ENCODE measurements at regions not wholly inside any gene's neighbourhood (a gene's known extent, or its start where the extent isn't known, plus 50 kb on each side); places are given as distances from the start of the nearest gene placed in this dataset.

GRCh38 chr10:78427497-78428031 is 393.9 kb downstream of the RPS24 start:
- Histone ChIP-seq H3K9me3 (peaks cover 0 to 23% (median 9%) of the 10 kb centered on the region in 4 donors), H3K36me3 (no peaks in the 10 kb centered on the region), H3K4me1 (peaks cover 0 to 3% (median 0%) of the 10 kb centered on the region in 4 donors), H3K27ac (no peak overlapping the region), H3K4me3 (no peak overlapping the region), H3K27me3 (no peaks in the 10 kb centered on the region)
- DNase-seq (ENCODE audit: low spot score in 2 of 2), result no peak
- 87 to 89% methylated on average over 2 of the region's 2 CpGs for WGBS, 2 donors
- TF ChIP-seq POLR2A (IDR thresholded peaks at IDR 0.05) (no peak), CTCF (IDR thresholded peaks at IDR 0.05) (no peak), EP300 (IDR thresholded peaks at IDR 0.05) (no peak)

GRCh38 chr10:78428579-78428978 is 394.9 kb downstream of the RPS24 start:
- Histone ChIP-seq H3K9me3 (peaks cover 0 to 23% (median 9%) of the 10 kb centered on the region in 4 donors), H3K4me3 (no peak overlapping the region), H3K4me1 (peaks cover 0 to 13% (median 0%) of the 10 kb centered on the region in 4 donors), H3K36me3 (no peaks in the 10 kb centered on the region), H3K27me3 (no peaks in the 10 kb centered on the region), H3K27ac (no peak overlapping the region)
- no peak for TF ChIP-seq CTCF (IDR thresholded peaks at IDR 0.05)
- no peak for TF ChIP-seq EP300 (IDR thresholded peaks at IDR 0.05)
- no peak for TF ChIP-seq POLR2A (IDR thresholded peaks at IDR 0.05)
- no peak for DNase-seq (ENCODE audit: low spot score in 2 of 2)
- WGBS, 2 donors, result 94 to 95% methylated on average over 2 of the region's 2 CpGs

GRCh38 chr10:78429984-78430383 is 396.3 kb downstream of the RPS24 start:
- Histone ChIP-seq H3K9me3 (peaks cover 0 to 14% (median 7%) of the 10 kb centered on the region in 4 donors), H3K36me3 (no peaks in the 10 kb centered on the region), H3K4me1 (peaks cover 0 to 26% (median 0%) of the 10 kb centered on the region in 4 donors), H3K4me3 (no peak overlapping the region), H3K27ac (no peak overlapping the region), H3K27me3 (no peaks in the 10 kb centered on the region)
- DNase-seq (ENCODE audit: low spot score in 2 of 2), result no peak
- 81 to 87% methylated on average over 3 of the region's 3 CpGs for WGBS, 2 donors
- TF ChIP-seq EP300 (IDR thresholded peaks at IDR 0.05) (no peak), CTCF (IDR thresholded peaks at IDR 0.05) (no peak)

GRCh38 chr10:78432583-78432982 is 398.9 kb downstream of the RPS24 start:
- H3K27ac ChIP-seq, result peak overlapping the region in 1 of 4 donors; percentile 39
- peak; percentile 29 to 64 for DNase-seq (ENCODE audit: low spot score in 2 of 2)
- 55 to 59% methylated on average over 2 of the region's 2 CpGs for WGBS, 2 donors

More at GRCh38 chr10:78432583-78432982, 398.9 kb downstream of the RPS24 start:
- Histone ChIP-seq H3K9me3 (no peaks in the 10 kb centered on the region), H3K4me1 (peaks cover 0 to 44% (median 4%) of the 10 kb centered on the region in 4 donors), H3K36me3 (no peaks in the 10 kb centered on the region), H3K4me3 (no peak overlapping the region), H3K27me3 (no peaks in the 10 kb centered on the region)
- TF ChIP-seq CTCF (IDR thresholded peaks at IDR 0.05), result peak in 2 of 5 experiments; percentile 5 to 20
- no peak for TF ChIP-seq POLR2A (IDR thresholded peaks at IDR 0.05)
- no peak for TF ChIP-seq EP300 (IDR thresholded peaks at IDR 0.05)

Measured in tibial nerve (tissue), 4 donors.